Stomach (tissue), 8 donors: ENCODE measurements at regions not wholly inside any gene's neighbourhood (a gene's known extent, or its start where the extent isn't known, plus 50 kb on each side); places are given as distances from the start of the nearest gene placed in this dataset.

Experiments
- DNase-seq, 2 donors: peaks; one replicate each; pipeline versions ENCODE4 v3.0.0 to v3.0.0-alpha.2; 2013 to 2019
- H3K27ac ChIP-seq, 5 donors: fragments of 200-600 bp in 4 of 5; sonication (generic) in 4 of 5; one replicate each; pipeline ENCODE4 v1.5.1; 2013 to 2019; ENCODE audit warnings: mild to moderate bottlenecking in 1 of 5, moderate library complexity in 1 of 5
- H3K27me3 ChIP-seq, 3 donors: fragments of 200-600 bp; sonication (generic); one replicate each; pipeline ENCODE4 v1.5.1; 2017 to 2019; ENCODE audit warnings: mixed run types in 1 of 3
- H3K36me3 ChIP-seq, 4 donors: fragments of 200-600 bp; sonication (generic); 1 replicate in 3 of 4; 2 replicates in 1 of 4; pipeline ENCODE4 v1.5.1; 2016 to 2019
- H3K4me1 ChIP-seq, 4 donors: fragments of 200-600 bp; sonication (generic); one replicate each; pipeline ENCODE4 v1.5.1; 2016 to 2019
- H3K4me3 ChIP-seq, 4 donors: fragments of 200-600 bp; sonication (generic) in 3 of 4; one replicate each; pipeline ENCODE4 v1.5.1; 2016 to 2019; ENCODE audit warnings: mild to moderate bottlenecking in 1 of 4
- H3K9me3 ChIP-seq, 4 donors: fragments of 200-600 bp; sonication (generic); one replicate each; pipeline ENCODE4 v1.5.1; 2016 to 2019
- CTCF ChIP-seq, 7 experiments: fragments of 450-650 bp in 4 of 7; fragments of 200-600 bp in 3 of 7; sonication (generic) in 3 of 7; IDR thresholded peaks; one replicate each; pipeline ENCODE4 v1.5.1; 2016 to 2019; ENCODE audit warnings: antibody characterized with exemption in 7 of 7, control low read depth in 2 of 7, mild to moderate bottlenecking in 1 of 7
- EP300 ChIP-seq: sonication (generic); formaldehyde crosslinking; IDR thresholded peaks from one replicate; pipeline ENCODE4 v1.6.1; 2017; ENCODE audit warnings: antibody characterized with exemption
- POLR2A ChIP-seq, 4 donors: fragments of 450-650 bp; IDR thresholded peaks; one replicate each; pipeline ENCODE4 v1.6.1; 2016; ENCODE audit warnings: antibody characterized with exemption in 4 of 4, control low read depth in 2 of 4, mild to moderate bottlenecking in 1 of 4, moderate library complexity in 1 of 4
- POLR2AphosphoS5 ChIP-seq, 3 donors: sonication (generic); formaldehyde crosslinking; IDR thresholded peaks; one replicate each; pipeline ENCODE4 v1.6.1; 2016; ENCODE audit warnings: antibody characterized with exemption in 3 of 3
- WGBS, 5 donors: extraction: QIAGEN DNeasy Blood & Tissue Kit in 3 of 5; methylation state at CpG; one replicate each; pipeline versions ENCODE4 v1.1.5 to v1.1.7; 2013 to 2018; 5-methylcytosine and 5-hydroxymethylcytosine counted together
- intact Hi-C: fragments of 100-400 bp; cut with DNase I; formaldehyde crosslinking; loops from one replicate; pipeline ENCODE4 v1.15.1; 2023; ENCODE audit warnings: low total_unique reads
- donor health status: healthy with polysubstance abuse.
- donor health status: Bipolar disorder and iron deficiency.
- donor health status: healthy.

- Histone ChIP-seq H3K9me3 (no peaks in the 10 kb centered on the region), H3K4me3 (no peak overlapping the region), H3K36me3 (no peaks in the 10 kb centered on the region), H3K27ac (no peak overlapping the region), H3K4me1 (peaks cover 0 to 11% (median 5%) of the 10 kb centered on the region in 4 donors), H3K27me3 (peaks cover 0 to 13% (median 0%) of the 10 kb centered on the region in 3 donors)
- intact Hi-C loops = no loop called here
- 68 to 88% (median 86%) methylated on average over 9 of the region's 9 CpGs for WGBS, 5 donors
- TF ChIP-seq EP300 (no peak), POLR2AphosphoS5 (IDR thresholded peaks at IDR 0.05) (no peak)
- no peak for DNase-seq
Observed at GRCh38 chr2:120593921-120594686, 141.6 kb upstream of the GLI2 start.

DNA sequence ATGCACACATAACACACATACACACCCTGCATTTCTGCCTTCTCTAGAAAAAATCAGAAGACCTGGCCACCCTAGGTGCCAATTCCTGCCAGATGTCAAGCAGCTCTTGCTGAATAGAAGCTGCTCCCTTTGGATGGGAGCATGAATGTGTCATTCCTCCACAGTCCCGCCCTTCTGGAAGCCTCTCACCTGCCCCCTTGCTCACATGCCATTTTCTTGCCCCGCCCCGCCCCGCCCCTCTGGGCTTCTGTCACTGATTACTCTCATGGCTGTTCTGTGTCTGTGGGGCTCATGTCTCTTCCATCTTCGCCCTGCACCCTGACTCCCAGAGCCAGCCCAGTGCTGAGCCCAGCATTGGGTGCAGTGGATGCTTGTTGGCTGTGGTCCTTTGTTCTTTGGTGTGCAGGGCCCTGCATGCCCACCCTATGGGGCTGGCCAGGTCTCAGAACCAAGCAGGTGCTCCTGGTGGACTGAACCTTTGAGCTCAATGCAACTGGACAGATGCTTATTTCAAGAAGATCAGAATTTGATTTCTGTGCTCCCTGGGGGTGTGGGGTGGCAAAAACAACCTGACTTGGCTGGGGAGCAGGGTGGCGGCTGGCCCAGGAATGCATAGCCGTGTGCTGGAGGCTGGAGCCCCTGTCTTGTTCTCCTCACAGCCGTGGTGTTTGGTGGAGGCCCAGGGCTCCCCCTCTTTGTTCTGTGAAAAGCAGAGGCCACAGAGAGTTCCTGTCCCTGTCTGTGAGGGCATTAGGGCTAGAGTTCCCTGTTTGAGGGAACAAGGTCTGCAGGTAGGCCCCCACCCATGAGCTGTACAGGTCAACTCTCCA, 140.6 kb upstream of the GLI2 start:
- TF ChIP-seq CTCF (IDR thresholded peaks at IDR 0.05) = no peak
- no peak for TF ChIP-seq EP300
- no peak for TF ChIP-seq POLR2A (IDR thresholded peaks at IDR 0.05)
- no peak for TF ChIP-seq POLR2AphosphoS5 (IDR thresholded peaks at IDR 0.05)
- Histone ChIP-seq H3K27ac (no peak overlapping the region), H3K9me3 (no peaks in the 10 kb centered on the region), H3K36me3 (no peaks in the 10 kb centered on the region), H3K27me3 (peaks cover 0 to 8% (median 0%) of the 10 kb centered on the region in 3 donors), H3K4me1 (peaks cover 0 to 11% (median 5%) of the 10 kb centered on the region in 4 donors), H3K4me3 (no peak overlapping the region)
- DNase-seq = peak in 1 of 2 donors; percentile 61
- 58 to 82% (median 73%) methylated on average over 7 to 8 of the region's 8 CpGs for WGBS, 5 donors
- intact Hi-C loops = no loop called here

- DNase-seq = no peak
- TF ChIP-seq POLR2A (IDR thresholded peaks at IDR 0.05) (no peak), POLR2AphosphoS5 (IDR thresholded peaks at IDR 0.05) (no peak), CTCF (IDR thresholded peaks at IDR 0.05) (no peak)
- H3K4me1 ChIP-seq = peaks cover 0 to 11% (median 5%) of the 10 kb centered on the region in 4 donors
- H3K9me3 ChIP-seq = no peaks in the 10 kb centered on the region
- intact Hi-C loops = no loop called here
- no peak overlapping the region for H3K4me3 ChIP-seq
- peak overlapping the region in 2 of 5 donors; percentile 28 to 54 for H3K27ac ChIP-seq
- peaks cover 0 to 8% (median 0%) of the 10 kb centered on the region in 3 donors for H3K27me3 ChIP-seq
- 71 to 92% (median 82%) methylated on average over 1 of the region's 1 CpG for WGBS, 5 donors
- H3K36me3 ChIP-seq = no peaks in the 10 kb centered on the region
Observed at GRCh38 chr2:120595739-120596138, 139.9 kb upstream of the GLI2 start.

DNA sequence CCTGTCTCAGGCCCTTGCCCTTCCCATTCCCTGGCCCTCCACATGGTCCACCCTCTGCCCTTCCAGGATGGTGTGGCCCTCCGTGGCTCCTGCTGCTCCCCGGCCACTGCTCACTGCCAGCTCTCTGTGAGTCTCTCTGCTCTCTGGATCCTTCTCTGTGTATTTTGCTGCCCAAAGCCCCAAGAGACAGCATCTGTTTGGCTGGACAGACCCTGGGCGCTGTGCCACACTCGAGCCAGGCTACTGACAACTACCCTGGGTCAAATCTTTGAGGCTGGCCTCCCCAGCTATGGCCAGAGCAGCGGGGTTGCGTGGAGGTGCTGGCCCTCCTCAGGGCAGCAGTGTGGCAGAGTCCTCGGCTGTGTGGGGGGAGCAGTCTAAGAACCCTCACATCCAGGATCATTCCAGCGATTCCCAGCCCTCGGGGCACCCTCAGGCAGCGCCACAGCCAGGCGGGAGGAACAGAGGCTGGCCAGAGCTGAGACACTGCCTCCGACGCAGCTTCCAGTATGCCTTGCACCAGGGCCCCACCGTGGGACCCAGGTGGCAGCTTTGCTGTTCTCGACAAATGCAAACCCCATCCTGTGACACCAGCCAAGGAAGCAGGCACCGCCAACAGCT, 139.4 kb upstream of the GLI2 start:
- H3K4me3 ChIP-seq = no peak overlapping the region
- WGBS, 5 donors = 70 to 80% (median 78%) methylated on average over 6 to 16 of the region's 16 CpGs
- no peak for DNase-seq

More for the DNA sequence above, 139.4 kb upstream of the GLI2 start:
- Histone ChIP-seq H3K27ac (peak overlapping the region in 2 of 5 donors; percentile 28 to 54), H3K4me1 (peaks cover 0 to 11% (median 5%) of the 10 kb centered on the region in 4 donors), H3K27me3 (peaks cover 0 to 5% (median 0%) of the 10 kb centered on the region in 3 donors), H3K36me3 (no peaks in the 10 kb centered on the region), H3K9me3 (no peaks in the 10 kb centered on the region)
- intact Hi-C loops = no loop called here
- TF ChIP-seq POLR2A (IDR thresholded peaks at IDR 0.05) (no peak), EP300 (no peak), POLR2AphosphoS5 (IDR thresholded peaks at IDR 0.05) (no peak), CTCF (IDR thresholded peaks at IDR 0.05) (no peak)
